ENCODE measurements at regions not wholly inside any gene's neighbourhood (a gene's known extent, or its start where the extent isn't known, plus 50 kb on each side); places are given as distances from the start of the nearest gene placed in this dataset.
"Not testable (repeated sequence)": the region's sequence is repeated elsewhere in the genome, so short reads cannot be mapped to it uniquely, and the experiment has no call there.

- no peak for DNase-seq (ENCODE audit: low spot score)
These were observed 1186.8 kb downstream of the DTWD2 start for GRCh38 chr5:117801583-117801982.

- DNase-seq (ENCODE audit: low spot score), result no peak
These were observed 1188.1 kb downstream of the DTWD2 start for GRCh38 chr5:117800261-117800660.

DNA sequence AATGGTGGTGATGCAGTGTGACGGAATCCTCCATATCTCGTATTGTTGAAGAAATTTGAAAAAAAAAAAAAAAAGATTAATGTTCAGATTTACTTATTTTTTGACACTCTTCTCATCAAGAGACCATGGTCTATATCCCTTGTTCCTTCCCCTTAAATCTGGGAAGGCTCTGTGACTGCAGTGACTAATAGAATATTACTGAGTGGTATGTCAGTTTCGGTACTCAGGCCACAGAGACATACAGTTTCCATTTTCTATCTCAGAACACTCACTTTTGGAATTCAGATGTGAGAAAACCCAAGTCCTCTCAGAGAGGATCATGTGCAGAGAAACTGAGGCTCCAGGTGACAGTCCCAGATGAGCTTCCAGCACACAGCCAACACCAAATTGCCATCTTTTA, 1193.5 kb downstream of the DTWD2 start:
- no peak for DNase-seq (ENCODE audit: low spot score)

- no peak for DNase-seq (ENCODE audit: low spot score)
These were observed 1194.4 kb downstream of the DTWD2 start for GRCh38 chr5:117793963-117794362.

GRCh38 chr5:117792476-117792875, 1195.9 kb downstream of the DTWD2 start:
- no peak for DNase-seq (ENCODE audit: low spot score)

GRCh38 chr5:117788596-117788995, 1199.8 kb downstream of the DTWD2 start:
- DNase-seq (ENCODE audit: low spot score), result no peak

DNA sequence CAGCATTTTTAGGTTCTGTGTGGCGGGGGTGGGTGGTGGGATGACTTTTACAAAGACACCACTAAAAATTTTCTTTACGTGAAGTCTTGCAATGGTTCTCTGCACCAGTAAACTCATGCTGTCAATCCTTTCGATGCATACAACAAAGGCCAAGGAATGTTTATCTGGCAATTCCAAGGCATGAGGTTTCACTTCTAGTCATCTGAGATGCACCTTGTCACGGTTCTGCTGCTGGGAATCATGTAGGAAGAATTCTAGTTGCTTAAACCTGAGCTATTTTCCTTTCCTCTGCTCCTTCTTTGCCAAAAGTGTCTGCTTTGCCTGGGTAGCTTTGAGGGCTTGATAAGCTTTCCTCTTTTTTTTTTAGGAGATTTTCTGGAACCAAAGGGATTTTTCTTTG, 1204.5 kb upstream of the SEMA6A start:
- no peak for DNase-seq (ENCODE audit: low spot score)

DNA sequence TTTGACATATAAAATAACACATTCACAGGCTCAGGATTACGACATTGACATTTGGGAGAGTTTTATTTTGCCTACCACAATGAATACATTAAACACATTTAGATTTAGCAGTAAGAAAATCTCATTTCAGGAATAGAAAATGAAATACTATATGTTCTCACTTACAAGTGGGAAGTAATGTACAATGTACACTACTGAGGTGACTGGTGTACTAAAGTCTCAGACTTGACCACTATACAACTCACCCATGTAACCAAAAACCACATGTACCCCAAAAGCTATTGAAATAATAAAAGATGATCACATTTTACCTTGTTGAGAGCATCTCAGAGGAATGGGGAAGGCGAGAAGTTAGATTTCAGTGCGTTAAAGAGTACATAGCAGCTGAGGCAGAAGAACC, 1202.4 kb upstream of the SEMA6A start:
- DNase-seq (ENCODE audit: low spot score), result no peak

- no peak for DNase-seq (ENCODE audit: low spot score)
These were observed 1195.3 kb upstream of the SEMA6A start for GRCh38 chr5:117769877-117770276.

DNA sequence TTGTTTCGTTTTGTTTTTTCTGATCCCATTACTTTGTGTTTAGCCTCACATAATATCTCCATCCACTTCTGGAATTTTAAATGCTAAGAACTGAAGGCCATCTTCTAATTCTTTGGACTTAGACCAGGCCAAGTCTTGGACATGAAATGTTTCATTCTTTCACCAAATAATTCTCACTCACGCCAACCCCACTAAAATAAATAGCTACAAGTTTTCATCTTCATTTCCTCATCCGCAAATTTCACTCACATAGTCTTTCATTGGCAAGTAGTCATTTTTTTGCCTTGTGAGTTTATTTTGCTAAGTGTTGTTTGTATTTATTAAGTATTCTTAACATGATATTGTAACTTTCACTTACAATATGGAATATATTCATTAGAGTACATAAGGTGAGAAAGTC, 1188.6 kb upstream of the SEMA6A start:
- no peak for DNase-seq (ENCODE audit: low spot score)

DNA sequence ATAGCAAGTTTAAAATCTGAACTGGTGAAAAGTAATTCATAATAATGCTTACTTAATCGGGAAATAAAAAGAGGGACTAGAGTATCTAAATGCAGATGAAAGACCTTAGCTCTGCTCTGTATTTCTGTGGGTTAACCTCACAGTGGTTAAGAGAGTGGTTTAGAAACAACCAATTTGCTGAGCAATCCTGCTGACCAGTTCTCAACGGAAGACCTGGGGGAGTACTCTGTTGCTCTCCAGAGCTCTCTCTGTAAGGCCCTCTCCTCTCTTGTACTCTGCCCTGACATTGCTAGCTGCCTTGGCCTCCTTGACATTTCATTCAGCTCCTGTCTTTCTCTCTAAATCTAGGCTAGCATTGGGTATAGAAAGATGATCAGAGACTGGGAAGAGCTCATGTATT, 1186.6 kb upstream of the SEMA6A start:
- DNase-seq (ENCODE audit: low spot score), result no peak

- DNase-seq (ENCODE audit: low spot score), result no peak
These were observed 1185.4 kb upstream of the SEMA6A start for GRCh38 chr5:117759849-117760499.

DNA sequence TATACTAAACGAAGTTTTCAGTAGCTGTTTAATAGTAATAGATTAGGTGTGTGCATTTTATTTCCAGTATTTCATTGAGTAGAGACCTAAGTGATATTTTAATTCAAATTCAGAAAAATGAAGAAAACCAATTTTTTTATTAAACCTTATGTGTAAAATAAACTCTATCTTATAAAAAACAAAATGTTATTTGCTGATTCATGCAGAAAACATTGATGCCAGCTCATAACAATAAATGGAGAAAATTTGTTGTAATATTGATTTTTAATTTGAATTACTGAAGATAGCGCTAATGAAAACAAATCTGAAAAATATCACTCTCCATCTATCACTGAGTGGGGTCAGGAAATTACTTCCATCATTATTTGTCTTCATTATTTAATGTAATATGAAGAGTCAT, 1177.8 kb upstream of the SEMA6A start:
- DNase-seq (ENCODE audit: low spot score), result no peak

- DNase-seq (ENCODE audit: low spot score), result no peak
These were observed 1173.7 kb upstream of the SEMA6A start for GRCh38 chr5:117748336-117748735.

GRCh38 chr5:117743337-117743736, 1168.7 kb upstream of the SEMA6A start:
- DNase-seq (ENCODE audit: low spot score), result no peak

DNA sequence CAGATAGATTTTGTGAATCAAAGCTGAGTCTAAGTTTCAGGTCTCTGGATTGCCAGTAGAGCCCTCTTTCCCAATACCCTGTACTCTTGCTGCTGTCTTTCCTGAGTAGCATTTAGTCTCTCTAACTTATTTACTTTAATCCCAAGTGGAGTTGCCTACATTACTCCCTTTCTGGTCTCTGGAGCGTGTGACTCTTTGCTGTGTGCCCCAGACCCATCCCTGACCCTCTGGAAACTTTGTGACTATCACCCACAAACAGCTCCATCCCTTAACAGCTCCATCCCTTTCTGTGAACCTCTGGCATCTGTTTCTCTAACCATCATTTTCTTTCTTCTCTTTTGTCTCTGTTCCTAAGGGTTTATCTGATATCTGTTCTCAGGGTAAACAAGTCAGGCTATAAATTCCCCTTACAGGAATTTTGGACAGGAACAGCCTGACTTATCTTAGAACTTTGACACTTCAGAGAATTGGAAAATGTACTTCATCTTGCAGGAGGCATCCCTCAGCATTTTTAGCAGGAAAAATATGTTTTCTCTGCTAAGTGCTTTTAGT, 1167.1 kb upstream of the SEMA6A start:
- DNase-seq (ENCODE audit: low spot score), result no peak

DNA sequence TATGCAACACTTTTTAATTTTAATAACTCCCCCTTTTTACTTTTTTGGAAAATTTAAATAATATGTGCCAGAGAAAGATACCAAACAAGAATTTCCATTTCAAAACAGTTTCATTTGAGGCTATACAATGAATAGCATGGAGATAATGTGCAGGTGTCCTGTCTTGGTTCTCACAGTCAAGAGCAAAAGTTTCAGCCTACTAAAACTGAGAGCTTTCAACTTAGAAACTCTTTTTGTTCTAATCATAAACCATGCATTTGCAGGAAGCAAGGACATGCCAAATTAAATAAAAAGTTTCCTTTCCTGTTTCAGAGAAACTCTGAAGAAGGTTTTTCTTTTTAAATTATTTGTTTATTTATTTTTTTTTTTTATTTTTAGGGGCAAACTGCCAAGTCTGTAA, 1165.6 kb upstream of the SEMA6A start:
- no peak for DNase-seq (ENCODE audit: low spot score)

DNA sequence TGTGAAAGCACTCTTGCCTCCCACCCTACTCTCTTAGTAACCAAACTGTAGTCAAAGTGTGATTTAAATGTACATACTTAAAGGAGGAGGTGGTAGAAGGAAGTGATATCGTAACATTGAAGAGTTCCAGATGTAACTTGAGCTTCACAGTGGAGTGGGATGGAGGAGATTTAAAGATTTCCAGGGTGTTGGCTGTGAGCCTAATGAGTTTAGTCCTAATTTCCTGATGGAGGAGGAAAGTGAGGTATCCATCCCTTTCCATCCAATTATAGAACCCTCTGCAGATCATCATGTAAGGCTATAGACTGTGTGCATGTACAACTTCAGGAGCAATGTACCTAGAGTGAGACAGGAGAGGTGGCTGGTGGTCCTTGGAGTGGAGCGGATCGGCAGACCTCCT, 1163.9 kb upstream of the SEMA6A start:
- no peak for DNase-seq (ENCODE audit: low spot score)

GRCh38 chr5:117736698-117737097, 1162.1 kb upstream of the SEMA6A start:
- DNase-seq (ENCODE audit: low spot score), result no peak

- DNase-seq (ENCODE audit: low spot score), result no peak
These were observed 1159.4 kb upstream of the SEMA6A start for GRCh38 chr5:117734056-117734455.

DNA sequence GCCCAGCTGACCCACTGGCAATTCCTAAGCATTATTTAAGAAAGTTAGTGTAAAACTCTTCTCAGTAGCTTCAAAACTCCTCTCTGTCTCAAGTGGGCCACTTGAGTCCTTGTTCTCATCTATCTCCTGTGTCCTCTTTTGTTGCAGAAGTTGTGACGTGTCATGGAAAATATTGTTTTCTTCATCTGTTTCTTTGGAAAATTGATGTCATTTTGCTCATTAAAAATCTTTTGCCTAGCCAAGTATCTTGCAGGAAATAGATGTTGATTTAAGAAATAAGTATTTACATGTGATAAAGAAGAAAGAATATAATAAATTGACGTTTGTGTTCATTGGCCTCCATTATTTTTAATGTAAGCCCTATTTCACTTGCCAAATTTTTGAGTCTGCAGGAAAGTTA, 1158.4 kb upstream of the SEMA6A start:
- no peak for DNase-seq (ENCODE audit: low spot score)

- DNase-seq (ENCODE audit: low spot score), result no peak
These were observed 1157.6 kb upstream of the SEMA6A start for GRCh38 chr5:117732264-117732663.

- DNase-seq (ENCODE audit: low spot score), result no peak
These were observed 1156.8 kb upstream of the SEMA6A start for GRCh38 chr5:117731446-117731845.

GRCh38 chr5:117720784-117721183, 1146.2 kb upstream of the SEMA6A start:
- DNase-seq (ENCODE audit: low spot score), result not testable (repeated sequence)
